ENCODE measurements at regions not wholly inside any gene's neighbourhood (a gene's known extent, or its start where the extent isn't known, plus 50 kb on each side); places are given as distances from the start of the nearest gene placed in this dataset.
A peak's percentile ranks its signal among the peaks of the same experiment; 100 is the strongest.

DNA sequence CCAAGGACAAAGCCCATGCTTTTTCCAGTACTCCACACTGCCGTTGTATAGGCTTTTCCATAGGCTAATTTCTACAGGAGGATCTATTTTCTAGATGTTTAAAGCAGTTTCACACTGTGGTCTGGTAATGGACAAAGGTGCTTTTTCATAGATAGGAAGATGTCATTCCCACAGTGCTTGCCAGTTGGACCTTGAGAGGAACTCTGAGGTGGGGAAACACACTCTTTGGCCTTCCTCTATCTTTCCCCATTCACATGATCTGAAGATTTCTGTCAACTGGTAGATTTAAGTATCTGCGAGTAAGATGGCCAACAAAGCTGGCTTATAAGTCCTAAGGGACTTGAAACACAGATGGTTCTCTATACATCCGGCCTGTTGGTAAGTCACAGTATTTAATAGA lies 477.3 kb downstream of the UTRN start:
- H3K4me3 Mint-ChIP-seq (ENCODE audit: unreplicated experiment), result no peak overlapping the region
- no peaks in the 10 kb centered on the region for H3K27me3 Mint-ChIP-seq (ENCODE audit: unreplicated experiment)
- no peak for DNase-seq
- no peaks in the 10 kb centered on the region for H3K36me3 Mint-ChIP-seq (ENCODE audit: unreplicated experiment)
- TF ChIP-seq CTCF (IDR thresholded peaks at IDR 0.05; ENCODE audit: partially characterized antibody, unreplicated experiment), result no peak
- no peak overlapping the region for H3K27ac Mint-ChIP-seq (ENCODE audit: unreplicated experiment)
- H3K9me3 Mint-ChIP-seq (ENCODE audit: unreplicated experiment), result no peaks in the 10 kb centered on the region
- H3K4me1 Mint-ChIP-seq (ENCODE audit: low read depth, unreplicated experiment), result peaks cover 19% of the 10 kb centered on the region

DNA sequence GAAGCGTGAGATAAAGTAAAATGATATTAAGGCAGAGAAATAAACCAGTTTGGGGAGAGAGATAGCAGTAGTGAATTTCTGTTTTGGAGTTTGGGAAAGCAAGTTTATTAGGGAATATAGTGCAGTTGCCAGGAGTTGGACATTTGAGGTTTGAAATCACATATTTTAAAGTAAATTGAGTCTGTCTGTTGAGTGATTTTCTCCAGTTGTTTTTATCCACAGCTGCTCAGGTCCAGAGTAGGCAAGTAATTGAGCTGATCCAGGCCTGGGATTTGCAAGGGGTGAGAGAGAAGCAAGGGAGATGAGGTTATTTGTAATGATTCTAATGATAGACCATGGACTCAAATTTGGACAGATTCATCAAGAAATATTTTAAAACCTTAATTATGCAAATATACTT lies 481.9 kb downstream of the UTRN start:
- Mint-ChIP-seq H3K27me3 (ENCODE audit: unreplicated experiment) (no peaks in the 10 kb centered on the region), H3K4me1 (ENCODE audit: low read depth, unreplicated experiment) (peaks cover 24% of the 10 kb centered on the region), H3K9me3 (ENCODE audit: unreplicated experiment) (no peaks in the 10 kb centered on the region), H3K4me3 (ENCODE audit: unreplicated experiment) (no peak overlapping the region), H3K27ac (ENCODE audit: unreplicated experiment) (no peak overlapping the region), H3K36me3 (ENCODE audit: unreplicated experiment) (no peaks in the 10 kb centered on the region)
- no peak for DNase-seq
- TF ChIP-seq CTCF (IDR thresholded peaks at IDR 0.05; ENCODE audit: partially characterized antibody, unreplicated experiment), result no peak

DNA sequence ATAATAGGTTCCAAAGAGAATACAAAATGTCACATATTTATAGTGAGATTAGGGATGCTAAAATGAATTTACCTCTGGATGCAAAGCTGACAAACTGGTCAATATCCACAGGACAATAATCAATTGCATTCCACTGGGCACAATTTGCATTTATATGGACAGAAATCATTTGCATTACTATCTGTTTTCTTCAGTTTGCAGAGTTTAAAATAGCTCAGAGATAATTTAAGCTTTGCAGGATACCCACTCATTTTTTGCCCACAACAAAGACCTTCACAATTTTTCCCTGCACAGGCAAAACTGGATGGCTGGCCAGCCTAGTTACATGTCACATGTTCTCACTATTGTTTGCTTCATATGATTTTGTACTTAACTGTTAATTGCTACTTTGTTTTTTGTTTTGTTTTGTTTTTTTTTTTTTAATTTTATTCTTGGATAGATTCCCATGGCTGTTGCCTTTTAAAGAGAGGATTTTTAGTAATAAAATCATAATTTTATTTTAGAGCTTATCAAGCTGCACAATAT lies 483.5 kb downstream of the UTRN start:
- TF ChIP-seq CTCF (IDR thresholded peaks at IDR 0.05; ENCODE audit: partially characterized antibody, unreplicated experiment), result no peak
- Mint-ChIP-seq H3K9me3 (ENCODE audit: unreplicated experiment) (no peaks in the 10 kb centered on the region), H3K4me3 (ENCODE audit: unreplicated experiment) (no peak overlapping the region), H3K36me3 (ENCODE audit: unreplicated experiment) (no peaks in the 10 kb centered on the region), H3K4me1 (ENCODE audit: low read depth, unreplicated experiment) (peaks cover 16% of the 10 kb centered on the region), H3K27me3 (ENCODE audit: unreplicated experiment) (no peaks in the 10 kb centered on the region), H3K27ac (ENCODE audit: unreplicated experiment) (no peak overlapping the region)
- DNase-seq, result no peak

- H3K9me3 Mint-ChIP-seq (ENCODE audit: unreplicated experiment), result no peaks in the 10 kb centered on the region
- no peaks in the 10 kb centered on the region for H3K36me3 Mint-ChIP-seq (ENCODE audit: unreplicated experiment)
- peak overlapping the region; percentile 67 for H3K27ac Mint-ChIP-seq (ENCODE audit: unreplicated experiment)
- no peak for TF ChIP-seq CTCF (IDR thresholded peaks at IDR 0.05; ENCODE audit: partially characterized antibody, unreplicated experiment)
- DNase-seq, result no peak
- peaks cover 16% of the 10 kb centered on the region for H3K4me1 Mint-ChIP-seq (ENCODE audit: low read depth, unreplicated experiment)
- H3K27me3 Mint-ChIP-seq (ENCODE audit: unreplicated experiment), result no peaks in the 10 kb centered on the region
- H3K4me3 Mint-ChIP-seq (ENCODE audit: unreplicated experiment), result no peak overlapping the region
These were observed 484.0 kb downstream of the UTRN start for GRCh38 chr6:144769142-144769541.

DNA sequence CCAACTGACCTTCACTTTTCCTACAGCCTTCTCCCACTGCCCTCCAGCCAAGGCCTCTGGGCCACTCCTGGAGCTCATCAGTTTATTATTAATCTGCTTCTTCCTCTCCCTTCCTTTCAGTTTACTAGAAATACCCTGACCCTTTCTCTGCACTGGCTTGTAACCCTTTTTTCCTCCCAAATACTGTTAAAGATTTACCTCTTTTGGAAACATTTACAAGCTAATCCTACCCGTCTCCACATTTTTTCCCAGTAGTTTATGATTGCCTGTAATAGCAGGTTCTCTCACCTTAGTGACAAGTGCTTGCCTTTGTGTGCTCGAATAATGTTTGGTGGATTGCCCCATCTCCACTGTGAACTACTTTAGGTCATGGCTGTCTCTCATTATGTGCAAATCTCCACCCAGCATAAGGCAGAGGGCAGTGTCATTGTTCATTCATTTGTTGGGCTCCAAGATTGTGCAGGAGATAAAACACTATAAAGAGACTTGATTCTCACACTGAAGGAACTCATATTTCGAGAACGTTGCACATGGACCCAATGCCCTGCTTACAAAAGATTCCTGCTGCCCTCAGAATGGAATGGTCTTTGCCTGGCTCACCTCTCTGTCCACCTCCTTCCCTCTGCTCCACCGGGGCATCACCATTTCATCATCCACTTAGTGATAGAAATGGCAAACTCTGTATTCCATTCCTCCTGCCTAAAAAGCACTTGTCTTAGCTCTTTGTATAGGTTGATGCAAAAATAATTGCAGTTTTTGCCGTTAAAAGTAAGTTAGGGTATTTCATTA lies 491.1 kb downstream of the UTRN start:
- no peak for TF ChIP-seq CTCF (IDR thresholded peaks at IDR 0.05; ENCODE audit: partially characterized antibody, unreplicated experiment)
- no peaks in the 10 kb centered on the region for H3K36me3 Mint-ChIP-seq (ENCODE audit: unreplicated experiment)
- H3K27ac Mint-ChIP-seq (ENCODE audit: unreplicated experiment), result no peak overlapping the region
- no peaks in the 10 kb centered on the region for H3K9me3 Mint-ChIP-seq (ENCODE audit: unreplicated experiment)
- H3K27me3 Mint-ChIP-seq (ENCODE audit: unreplicated experiment), result no peaks in the 10 kb centered on the region
- no peak overlapping the region for H3K4me3 Mint-ChIP-seq (ENCODE audit: unreplicated experiment)
- H3K4me1 Mint-ChIP-seq (ENCODE audit: low read depth, unreplicated experiment), result peaks cover 4% of the 10 kb centered on the region
- DNase-seq, result no peak
